ENCODE measurements at regions not wholly inside any gene's neighbourhood (a gene's known extent, or its start where the extent isn't known, plus 50 kb on each side); places are given as distances from the start of the nearest gene placed in this dataset.

DNA sequence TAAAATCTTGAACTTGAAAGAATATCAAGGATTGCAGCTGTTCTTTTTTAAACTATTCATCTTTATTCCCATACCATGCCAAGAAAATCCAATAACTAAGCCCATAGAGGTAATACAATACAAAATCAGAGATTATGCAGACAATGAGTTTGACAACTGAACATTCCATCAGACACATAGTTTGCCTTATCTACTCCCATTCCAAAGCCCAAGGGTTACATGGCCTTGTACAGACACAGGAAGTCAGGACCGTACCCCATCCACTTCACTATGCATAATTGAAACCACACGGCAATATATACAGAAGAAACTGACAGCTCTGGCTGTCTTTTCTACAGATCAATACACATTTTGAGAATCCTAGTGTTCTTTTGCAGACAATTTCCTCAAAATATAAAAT, 181.3 kb downstream of the TMX3 start:
- TF ChIP-seq EZH2phosphoT487 (IDR thresholded peaks at IDR 0.05; ENCODE audit: insufficient read depth, low read depth) (no peak), EZH2 (IDR thresholded peaks at IDR 0.05; ENCODE audit: insufficient read depth, poor library complexity, severe bottlenecking) (no peak)

Data from GM23248 (cell line).